Heart left ventricle (tissue), 13 donors: ENCODE measurements at regions not wholly inside any gene's neighbourhood (a gene's known extent, or its start where the extent isn't known, plus 50 kb on each side); places are given as distances from the start of the nearest gene placed in this dataset.

Experiments used
- POLR2A ChIP-seq, 2 donors: fragments of 450-650 bp; IDR thresholded peaks; one replicate each; pipeline ENCODE4 v1.6.1; 2017; ENCODE audit warnings: antibody characterized with exemption in 2 of 2, mild to moderate bottlenecking in 2 of 2, moderate library complexity in 2 of 2
- TF ChIP-seq, protein P1 (sequence below), 12 donors: fragments of 200-600 bp; sonication (generic) in 4 of 12; IDR thresholded peaks; one replicate each; pipeline versions ENCODE4 v1.5.0 to v1.8.0; 2018 to 2022; ENCODE audit warnings: antibody characterized with exemption in 12 of 12, mild to moderate bottlenecking in 5 of 12
- donor health status: ischemic (EF 13 %, LVEDD 7.1; RV severe dilation, severe dysfunction).
- donor health status: DM: no; HTN: yes; CAD: no.
- donor health status: DM: no; HTN: no; CAD: no.
- donor health status: ischemic (EF 25% LVEDD 6.9; RV normal size, moderate dysfunction).
- donor health status: ischemic (EF 25% LVEDD 5.7; RV mildly dilated, moderate dysfunction).
- donor health status: ischemic (EF 35%, LVEDD 5.7; RV mildly dilated, moderate dysfunction).
- donor health status: nonischemic (EF 11% LVEDD 7.7; RV severe dilation, severe dysfunction).
- donor health status: DM: yes; HTN: yes; CAD: no.
- donor health status: PGD.
- donor health status: ischemic (EF 29% LVEDD 5.4; RV normal size, mild dysfunction).
- donor health status: nonischemic (EF 23%, LVEDD 6.1; RV moderate dilation, normal function).

DNA sequence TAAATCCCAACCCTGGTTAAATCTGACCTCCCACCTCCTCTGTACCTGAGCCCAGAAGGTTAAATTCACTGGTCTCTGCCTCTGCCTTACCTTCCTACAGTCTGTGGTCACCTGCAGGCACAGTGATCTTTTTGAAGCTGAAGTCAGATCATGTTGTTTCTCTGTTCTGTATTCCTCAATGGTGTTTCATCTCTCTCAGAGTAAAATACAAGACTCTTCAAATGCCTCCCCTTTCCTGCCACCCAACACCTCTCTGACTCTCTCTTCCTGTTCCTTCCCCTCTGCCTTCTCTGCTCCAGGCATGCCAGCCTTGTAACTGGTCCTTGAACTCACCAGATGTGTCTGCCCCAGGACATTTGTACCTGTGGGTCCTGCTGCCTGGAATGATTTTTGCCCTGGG lies 219.3 kb downstream of the UXS1 start:
- TF ChIP-seq, protein P1, sequence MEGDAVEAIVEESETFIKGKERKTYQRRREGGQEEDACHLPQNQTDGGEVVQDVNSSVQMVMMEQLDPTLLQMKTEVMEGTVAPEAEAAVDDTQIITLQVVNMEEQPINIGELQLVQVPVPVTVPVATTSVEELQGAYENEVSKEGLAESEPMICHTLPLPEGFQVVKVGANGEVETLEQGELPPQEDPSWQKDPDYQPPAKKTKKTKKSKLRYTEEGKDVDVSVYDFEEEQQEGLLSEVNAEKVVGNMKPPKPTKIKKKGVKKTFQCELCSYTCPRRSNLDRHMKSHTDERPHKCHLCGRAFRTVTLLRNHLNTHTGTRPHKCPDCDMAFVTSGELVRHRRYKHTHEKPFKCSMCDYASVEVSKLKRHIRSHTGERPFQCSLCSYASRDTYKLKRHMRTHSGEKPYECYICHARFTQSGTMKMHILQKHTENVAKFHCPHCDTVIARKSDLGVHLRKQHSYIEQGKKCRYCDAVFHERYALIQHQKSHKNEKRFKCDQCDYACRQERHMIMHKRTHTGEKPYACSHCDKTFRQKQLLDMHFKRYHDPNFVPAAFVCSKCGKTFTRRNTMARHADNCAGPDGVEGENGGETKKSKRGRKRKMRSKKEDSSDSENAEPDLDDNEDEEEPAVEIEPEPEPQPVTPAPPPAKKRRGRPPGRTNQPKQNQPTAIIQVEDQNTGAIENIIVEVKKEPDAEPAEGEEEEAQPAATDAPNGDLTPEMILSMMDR (IDR thresholded peaks at IDR 0.05), result no peak
- no peak for TF ChIP-seq POLR2A (IDR thresholded peaks at IDR 0.05)
